ENCODE measurements at regions not wholly inside any gene's neighbourhood (a gene's known extent, or its start where the extent isn't known, plus 50 kb on each side); places are given as distances from the start of the nearest gene placed in this dataset.

GRCh38 chr2:60281730-60282129 lies 271.7 kb downstream of the BCL11A start:
- FAIRE-seq (no peak), DNase-seq (ENCODE audit: low read depth, low spot score) (no peak), ATAC-seq (no peak)
- BruUV-seq (replicated peaks): no TSS peak
- in situ Hi-C loops (cut with MboI): no loop called here
- CTCF ChIA-PET: no interaction called here
- Histone ChIP-seq H3K27me3 (replicated peaks in 1 of 2; ENCODE audit: control insufficient read depth in 2 of 2, insufficient read depth in 2 of 2, low read length in 1 of 2) (no peaks in the 10 kb centered on the region), H3K4me3 (no peak overlapping the region), H3K36me3 (ENCODE audit: control insufficient read depth in 2 of 2, insufficient read depth in 2 of 2, low read length in 1 of 2) (no peaks in the 10 kb centered on the region), H3K4me1 (ENCODE audit: control insufficient read depth, insufficient read depth, low read length) (peaks cover 5% of the 10 kb centered on the region; the same call in 1 of the 2 replicates), H4K20me1 (ENCODE audit: control insufficient read depth, insufficient read depth) (no peaks in the 10 kb centered on the region), H3K4me2 (ENCODE audit: control insufficient read depth, insufficient read depth) (no peak overlapping the region), H2AFZ (ENCODE audit: control insufficient read depth, low read depth, low read length) (no peak overlapping the region), H3K27ac (ENCODE audit: control insufficient read depth, insufficient read depth) (no peak overlapping the region), H3K9ac (ENCODE audit: control insufficient read depth, insufficient read depth, low read length) (no peak overlapping the region), H3K9me3 (replicated peaks; ENCODE audit: control insufficient read depth, insufficient read depth, low read length) (no peaks in the 10 kb centered on the region), H3K79me2 (ENCODE audit: control insufficient read depth, insufficient read depth, low read length) (no peaks in the 10 kb centered on the region)
- POLR2A ChIA-PET: no interaction called here
- RAD21 ChIA-PET (ENCODE audit: unreplicated experiment): no interaction called here
- TF ChIP-seq MYB (IDR thresholded peaks at IDR 0.05; ENCODE audit: borderline replicate concordance, low read depth, low read length) (no peak), USF2 (IDR thresholded peaks at IDR 0.05; ENCODE audit: borderline replicate concordance, low read depth, low read length) (no peak), JUND (IDR thresholded peaks at IDR 0.05; ENCODE audit: low read depth, low read length) (no peak), MXI1 (IDR thresholded peaks at IDR 0.05; ENCODE audit: low read depth, low read length) (no peak)
- 73% methylated on average over 5 of the region's 5 CpGs for WGBS (ENCODE audit: insufficient coverage, insufficient replicate concordance, low lambda C conversion rate, missing lambda C conversion rate)
- intact Hi-C loops (cut with micrococcal nuclease; ENCODE audit: unreplicated experiment): no loop called here
- SMC1A ChIA-PET (ENCODE audit: uncharacterized antibody, unreplicated experiment): no interaction called here

- H3K4me3 ChIP-seq: no peak overlapping the region
- ChIA-PET CTCF (interaction anchor here (0.5 kb wide), 1 partner anchor 270 kb away, joined by 3 read pairs; no protein-coding TSS in a partner anchor), RAD21 (ENCODE audit: unreplicated experiment) (no interaction called here), POLR2A (no interaction called here), SMC1A (ENCODE audit: uncharacterized antibody, unreplicated experiment) (no interaction called here)
- no peaks in the 10 kb centered on the region for H3K36me3 ChIP-seq (ENCODE audit: control insufficient read depth in 2 of 2, insufficient read depth in 2 of 2, low read length in 1 of 2)
- no peak overlapping the region for H2AFZ ChIP-seq (ENCODE audit: control insufficient read depth, low read depth, low read length)
- FAIRE-seq (no peak), ATAC-seq (no peak), DNase-seq (ENCODE audit: low read depth, low spot score) (no peak)
- H3K9me3 ChIP-seq (replicated peaks; ENCODE audit: control insufficient read depth, insufficient read depth, low read length): no peaks in the 10 kb centered on the region; the same call in 2 of the 3 replicates
- H3K27ac ChIP-seq (ENCODE audit: control insufficient read depth, insufficient read depth): no peak overlapping the region
- H3K9ac ChIP-seq (ENCODE audit: control insufficient read depth, insufficient read depth, low read length): no peak overlapping the region
- intact Hi-C loops (cut with micrococcal nuclease; ENCODE audit: unreplicated experiment) (no loop called here), in situ Hi-C loops (cut with MboI) (no loop called here)
- H3K27me3 ChIP-seq (replicated peaks in 1 of 2; ENCODE audit: control insufficient read depth in 2 of 2, insufficient read depth in 2 of 2, low read length in 1 of 2): no peaks in the 10 kb centered on the region; a peak in 1 of 4 replicates
- TF ChIP-seq ZNF687 (IDR thresholded peaks at IDR 0.05) (no peak), FOS (IDR thresholded peaks at IDR 0.05; ENCODE audit: borderline replicate concordance, extremely low read depth, insufficient read length) (no peak), RAD51 (IDR thresholded peaks at IDR 0.05) (no peak), NR2F1 (conservative IDR thresholded peaks at IDR 0.05) (no peak), SREBF2 (IDR thresholded peaks at IDR 0.05; ENCODE audit: low read length) (no peak), IKZF1 (conservative IDR thresholded peaks at IDR 0.05) (no peak)
- H3K79me2 ChIP-seq (ENCODE audit: control insufficient read depth, insufficient read depth, low read length): no peaks in the 10 kb centered on the region
- H3K4me2 ChIP-seq (ENCODE audit: control insufficient read depth, insufficient read depth): no peak overlapping the region
- 72% methylated on average over 3 of the region's 3 CpGs for WGBS (ENCODE audit: insufficient coverage, insufficient replicate concordance, low lambda C conversion rate, missing lambda C conversion rate)
- no peaks in the 10 kb centered on the region for H4K20me1 ChIP-seq (ENCODE audit: control insufficient read depth, insufficient read depth)
- no TSS peak for BruUV-seq (replicated peaks)
- no peaks in the 10 kb centered on the region for H3K4me1 ChIP-seq (ENCODE audit: control insufficient read depth, insufficient read depth, low read length)
Measured at GRCh38 chr2:60280238-60280637, 273.2 kb downstream of the BCL11A start.

All from GM12878 (cell line).